GM18951 (cell line): ENCODE measurements at regions not wholly inside any gene's neighbourhood (a gene's known extent, or its start where the extent isn't known, plus 50 kb on each side); places are given as distances from the start of the nearest gene placed in this dataset.
"Not testable (repeated sequence)": the region's sequence is repeated elsewhere in the genome, so short reads cannot be mapped to it uniquely, and the experiment has no call there.

Experiments
- POLR2A ChIP-seq: IDR thresholded peaks from 4 replicates; pipeline ENCODE4 v1.6.1; 2011; ENCODE audit warnings: mild to moderate bottlenecking; ENCODE audit not compliant: insufficient read length, insufficient read depth; ENCODE audit errors: extremely low read depth
- in situ Hi-C: fragments of 300-500 bp; cut with MboI; formaldehyde crosslinking; loops from one replicate; pipeline ENCODE4 v1.12.0; 2022; ENCODE audit warnings: low sequenced_read_pairs, mixed read lengths, inconsistent platforms; ENCODE audit not compliant: unreplicated experiment

- no peak for TF ChIP-seq POLR2A
- in situ Hi-C loops: no loop called here
These were observed 387.0 kb upstream of the KCND2 start for GRCh38 chr7:119886007-119886406.

- in situ Hi-C loops: not testable (repeated sequence)
These were observed 386.4 kb upstream of the KCND2 start for GRCh38 chr7:119886525-119886924.

GRCh38 chr7:119888251-119888650 lies 384.7 kb upstream of the KCND2 start:
- in situ Hi-C loops: no loop called here
- no peak for TF ChIP-seq POLR2A

GRCh38 chr7:119890631-119891030 lies 382.3 kb upstream of the KCND2 start:
- no peak for TF ChIP-seq POLR2A
- in situ Hi-C loops: no loop called here

- no peak for TF ChIP-seq POLR2A
- in situ Hi-C loops: no loop called here
These were observed 377.7 kb upstream of the KCND2 start for GRCh38 chr7:119895320-119895719.

GRCh38 chr7:119896386-119896785 lies 376.6 kb upstream of the KCND2 start:
- no peak for TF ChIP-seq POLR2A
- in situ Hi-C loops: no loop called here

- TF ChIP-seq POLR2A: no peak
- in situ Hi-C loops: no loop called here
These were observed 371.8 kb upstream of the KCND2 start for GRCh38 chr7:119900996-119901672.

- TF ChIP-seq POLR2A: no peak
- in situ Hi-C loops: no loop called here
These were observed 369.9 kb upstream of the KCND2 start for GRCh38 chr7:119903085-119903484.

- in situ Hi-C loops: no loop called here
- TF ChIP-seq POLR2A: no peak
These were observed 367.5 kb upstream of the KCND2 start for GRCh38 chr7:119905495-119905894.

GRCh38 chr7:119908948-119909347 lies 364.0 kb upstream of the KCND2 start:
- in situ Hi-C loops: no loop called here
- no peak for TF ChIP-seq POLR2A

GRCh38 chr7:119914119-119914518 lies 358.9 kb upstream of the KCND2 start:
- in situ Hi-C loops: not testable (repeated sequence)

- TF ChIP-seq POLR2A: no peak
- in situ Hi-C loops: no loop called here
These were observed 356.5 kb upstream of the KCND2 start for GRCh38 chr7:119916501-119916900.

GRCh38 chr7:119918185-119918584 lies 354.8 kb upstream of the KCND2 start:
- in situ Hi-C loops: no loop called here
- no peak for TF ChIP-seq POLR2A

- no peak for TF ChIP-seq POLR2A
- in situ Hi-C loops: no loop called here
These were observed 353.0 kb upstream of the KCND2 start for GRCh38 chr7:119919986-119920385.

GRCh38 chr7:119925581-119926289 lies 347.2 kb upstream of the KCND2 start:
- in situ Hi-C loops: loop anchor here (25.0 kb wide), 2 partner anchors 337 to 637 kb away; partner anchors contain the start of gene KCND2
- TF ChIP-seq POLR2A: no peak

- no peak for TF ChIP-seq POLR2A
- in situ Hi-C loops: loop anchor here (25.0 kb wide), 2 partner anchors 332 to 632 kb away; partner anchors contain the start of gene KCND2
These were observed 343.1 kb upstream of the KCND2 start for GRCh38 chr7:119929891-119930290.
